T-helper 17 cell (primary cell): ENCODE measurements at regions not wholly inside any gene's neighbourhood (a gene's known extent, or its start where the extent isn't known, plus 50 kb on each side); places are given as distances from the start of the nearest gene placed in this dataset.

Experiments used
- ATAC-seq: fragments of 150-1000 bp; cut with Tn5 transposase; 2 replicates; pipeline ENCODE4 v1.10.0; 2021; ENCODE audit warnings: mild to moderate bottlenecking, moderate library complexity
- DNase-seq, 3 donors: peaks; one replicate each; pipeline versions ENCODE4 v3.0.0 to v3.0.0-alpha.2; 2020 to 2021
- H3K9me3 ChIP-seq: one replicate; pipeline ENCODE4 v1.7.0; 2013; ENCODE audit warnings: low read length, mild to moderate bottlenecking; ENCODE audit not compliant: control insufficient read depth, poor library complexity, severe bottlenecking
- H3K27ac Mint-ChIP-seq: one replicate; pipeline ENCODE4 v1.8.0; 2022; ENCODE audit warnings: mild to moderate bottlenecking, moderate library complexity, mixed read lengths
- H3K27me3 Mint-ChIP-seq: one replicate; pipeline ENCODE4 v1.8.0; 2022; ENCODE audit warnings: mixed read lengths
- H3K36me3 Mint-ChIP-seq: one replicate; pipeline ENCODE4 v1.8.0; 2022; ENCODE audit warnings: low read depth, mixed read lengths
- H3K4me1 Mint-ChIP-seq: one replicate; pipeline ENCODE4 v1.8.0; 2022; ENCODE audit warnings: mild to moderate bottlenecking, mixed read lengths
- H3K4me3 Mint-ChIP-seq: one replicate; pipeline ENCODE4 v1.8.0; 2022; ENCODE audit warnings: mild to moderate bottlenecking, moderate library complexity, mixed read lengths

DNA sequence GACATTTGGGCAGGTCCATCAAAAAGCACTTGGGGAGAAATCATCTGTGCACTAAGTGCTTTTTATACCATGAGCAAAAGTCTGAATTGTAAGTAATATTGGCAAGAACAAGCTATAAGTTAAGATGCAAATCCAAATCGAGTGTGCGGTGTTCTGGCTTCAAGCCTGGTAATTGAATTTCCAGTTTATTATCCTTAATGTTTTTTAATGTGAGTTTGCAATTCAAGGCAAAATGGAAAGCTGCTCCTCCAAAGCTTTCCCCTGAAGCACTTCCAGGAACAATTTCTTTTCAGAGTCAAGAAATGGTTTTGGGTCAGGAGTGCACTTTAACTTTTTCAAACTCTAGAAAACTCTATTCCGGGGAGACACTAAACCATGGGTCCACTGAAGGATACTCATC, 445.7 kb downstream of the TOX3 start:
- H3K4me1 Mint-ChIP-seq, result no peaks in the 10 kb centered on the region
- no peak overlapping the region for H3K27ac Mint-ChIP-seq
- H3K36me3 Mint-ChIP-seq, result no peaks in the 10 kb centered on the region
- H3K9me3 ChIP-seq, result no peaks in the 10 kb centered on the region
- DNase-seq (no peak), ATAC-seq (no peak)
- H3K4me3 Mint-ChIP-seq, result no peak overlapping the region
- no peaks in the 10 kb centered on the region for H3K27me3 Mint-ChIP-seq

DNA sequence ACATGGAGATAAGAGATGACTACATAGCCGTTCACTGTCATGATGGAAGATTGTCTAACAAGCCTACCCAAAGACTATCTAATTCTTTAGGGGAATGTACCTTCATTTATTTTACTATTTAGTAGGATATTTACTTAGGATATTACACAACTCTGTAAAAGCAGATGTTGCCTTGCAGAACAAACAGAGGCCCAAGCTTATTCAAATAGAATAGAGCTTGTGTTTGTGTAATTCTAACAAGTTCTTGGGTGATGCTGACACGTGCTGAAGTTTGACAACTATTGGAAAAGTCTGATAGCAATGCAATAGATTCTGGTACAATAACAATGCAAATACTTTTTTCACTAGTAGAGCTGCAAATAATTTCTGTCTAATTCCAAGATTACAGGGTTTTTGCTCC, 447.6 kb downstream of the TOX3 start:
- no peak for ATAC-seq
- H3K4me3 Mint-ChIP-seq, result no peak overlapping the region
- H3K9me3 ChIP-seq, result no peaks in the 10 kb centered on the region
- no peaks in the 10 kb centered on the region for H3K36me3 Mint-ChIP-seq
- H3K4me1 Mint-ChIP-seq, result no peaks in the 10 kb centered on the region
- no peak overlapping the region for H3K27ac Mint-ChIP-seq
- H3K27me3 Mint-ChIP-seq, result no peaks in the 10 kb centered on the region
- DNase-seq, result no peak

DNA sequence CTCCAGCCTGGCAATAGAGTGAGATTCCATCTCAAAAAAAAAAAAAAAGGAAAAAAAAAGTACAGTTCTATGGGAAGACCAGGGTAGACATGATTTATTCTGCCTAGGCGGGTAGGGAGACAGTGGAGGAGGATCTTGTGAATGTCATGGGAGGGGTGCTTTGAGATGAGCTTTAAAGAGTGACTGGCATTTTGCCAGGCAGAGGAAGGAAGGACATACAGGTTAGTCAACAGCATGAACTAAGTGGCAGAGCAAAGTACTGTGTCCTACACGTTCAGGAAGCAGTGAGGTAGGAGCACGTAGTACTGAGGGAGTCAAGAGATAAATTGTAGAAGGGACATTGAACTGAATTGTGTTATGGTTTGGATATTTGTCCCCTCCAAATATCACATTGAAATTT, 451.5 kb downstream of the TOX3 start:
- H3K27ac Mint-ChIP-seq, result no peak overlapping the region
- no peaks in the 10 kb centered on the region for H3K36me3 Mint-ChIP-seq
- H3K4me3 Mint-ChIP-seq, result no peak overlapping the region
- no peaks in the 10 kb centered on the region for H3K9me3 ChIP-seq
- no peaks in the 10 kb centered on the region for H3K27me3 Mint-ChIP-seq
- ATAC-seq, result no peak
- H3K4me1 Mint-ChIP-seq, result no peaks in the 10 kb centered on the region
- no peak for DNase-seq

DNA sequence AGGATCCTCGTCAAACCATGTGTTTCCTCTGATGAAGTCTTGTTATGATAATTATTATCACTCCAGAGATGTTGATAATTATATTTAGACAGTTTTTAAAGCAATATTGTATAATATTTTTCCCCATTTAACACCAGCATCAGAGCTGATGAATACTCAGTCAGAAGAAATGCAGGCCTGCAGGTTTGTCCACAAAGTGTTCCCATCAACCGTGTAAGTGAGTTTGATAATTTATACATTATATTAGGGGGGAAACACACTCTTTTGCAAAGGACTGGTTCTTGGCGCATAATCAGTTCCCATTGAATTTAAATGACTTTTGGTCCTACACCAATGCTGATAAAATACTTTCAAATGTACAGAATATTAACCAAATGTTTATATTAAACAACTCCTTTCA, 454.8 kb downstream of the TOX3 start:
- Mint-ChIP-seq H3K27me3 (no peaks in the 10 kb centered on the region), H3K4me1 (no peaks in the 10 kb centered on the region), H3K27ac (no peak overlapping the region), H3K36me3 (no peaks in the 10 kb centered on the region), H3K4me3 (no peak overlapping the region)
- no peaks in the 10 kb centered on the region for H3K9me3 ChIP-seq
- no peak for ATAC-seq
- DNase-seq, result no peak

DNA sequence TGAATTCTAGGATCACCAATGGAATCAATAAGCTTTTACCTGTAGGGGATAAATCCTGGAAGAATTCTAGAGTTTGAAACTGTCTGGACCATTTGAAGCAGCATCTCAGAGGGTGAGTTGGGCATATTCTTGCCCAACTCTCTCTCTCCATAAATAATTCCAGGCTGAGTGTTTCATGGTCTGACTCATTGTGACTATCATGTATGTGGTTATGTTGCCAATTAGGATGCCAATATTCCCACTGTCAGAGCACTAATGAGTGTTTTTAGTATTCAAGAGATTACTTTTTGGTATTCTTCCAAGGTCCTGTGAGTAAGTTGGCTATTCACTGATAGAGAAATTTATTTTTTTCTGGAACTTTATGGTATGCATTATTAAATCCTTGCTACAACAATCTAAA, 456.9 kb downstream of the TOX3 start:
- Mint-ChIP-seq H3K4me3 (no peak overlapping the region), H3K4me1 (no peaks in the 10 kb centered on the region), H3K36me3 (no peaks in the 10 kb centered on the region)

DNA sequence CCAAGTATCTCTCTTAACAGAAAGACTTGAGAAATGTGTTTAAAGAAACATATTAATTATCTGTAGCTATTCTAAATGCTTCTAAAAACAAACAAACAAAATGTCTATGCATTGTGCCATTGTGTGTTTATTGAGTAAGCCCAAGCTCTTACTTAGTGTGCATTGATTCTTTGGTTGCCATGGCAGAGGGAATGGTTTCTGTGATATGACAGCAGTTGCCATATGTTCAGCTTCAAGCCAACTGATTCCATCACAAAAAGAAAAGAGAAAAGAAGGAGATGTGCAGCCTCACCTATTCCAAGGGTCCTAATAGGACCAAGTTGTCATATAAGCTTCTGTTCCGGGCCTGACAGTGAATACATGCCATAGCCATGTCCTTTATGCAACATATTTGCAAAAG, 457.5 kb downstream of the TOX3 start:
- no peak overlapping the region for H3K4me3 Mint-ChIP-seq
- ATAC-seq (no peak), DNase-seq (no peak)
- no peak overlapping the region for H3K27ac Mint-ChIP-seq
- H3K4me1 Mint-ChIP-seq, result no peaks in the 10 kb centered on the region
- H3K9me3 ChIP-seq, result no peaks in the 10 kb centered on the region
- no peaks in the 10 kb centered on the region for H3K27me3 Mint-ChIP-seq
- no peaks in the 10 kb centered on the region for H3K36me3 Mint-ChIP-seq

More for the DNA sequence above, 456.9 kb downstream of the TOX3 start:
- ATAC-seq (no peak), DNase-seq (no peak)
- no peaks in the 10 kb centered on the region for H3K27me3 Mint-ChIP-seq
- no peaks in the 10 kb centered on the region for H3K9me3 ChIP-seq
- no peak overlapping the region for H3K27ac Mint-ChIP-seq

DNA sequence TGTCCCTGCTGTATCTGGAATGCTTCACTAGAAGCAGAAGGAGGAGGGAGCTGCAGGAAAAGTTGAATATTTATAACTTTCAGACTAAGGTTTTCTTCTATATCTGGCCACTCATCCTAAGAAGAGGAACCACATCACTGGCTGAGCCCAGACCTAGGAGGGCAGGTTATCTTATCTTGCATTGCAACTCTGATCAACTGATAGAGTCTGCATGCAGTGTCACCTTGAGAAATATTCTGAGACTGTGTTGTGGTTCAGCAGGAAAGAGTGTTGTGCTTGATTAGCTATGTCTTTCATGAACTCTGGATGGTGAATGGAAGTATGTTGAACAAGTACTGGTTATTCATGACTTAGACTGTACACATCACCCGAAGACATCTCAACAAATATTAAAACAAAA, 460.0 kb downstream of the TOX3 start:
- H3K27ac Mint-ChIP-seq, result no peak overlapping the region
- H3K4me1 Mint-ChIP-seq, result no peaks in the 10 kb centered on the region
- no peaks in the 10 kb centered on the region for H3K36me3 Mint-ChIP-seq
- ATAC-seq, result no peak
- H3K9me3 ChIP-seq, result no peaks in the 10 kb centered on the region
- H3K4me3 Mint-ChIP-seq, result no peak overlapping the region
- DNase-seq, result no peak
- no peaks in the 10 kb centered on the region for H3K27me3 Mint-ChIP-seq

DNA sequence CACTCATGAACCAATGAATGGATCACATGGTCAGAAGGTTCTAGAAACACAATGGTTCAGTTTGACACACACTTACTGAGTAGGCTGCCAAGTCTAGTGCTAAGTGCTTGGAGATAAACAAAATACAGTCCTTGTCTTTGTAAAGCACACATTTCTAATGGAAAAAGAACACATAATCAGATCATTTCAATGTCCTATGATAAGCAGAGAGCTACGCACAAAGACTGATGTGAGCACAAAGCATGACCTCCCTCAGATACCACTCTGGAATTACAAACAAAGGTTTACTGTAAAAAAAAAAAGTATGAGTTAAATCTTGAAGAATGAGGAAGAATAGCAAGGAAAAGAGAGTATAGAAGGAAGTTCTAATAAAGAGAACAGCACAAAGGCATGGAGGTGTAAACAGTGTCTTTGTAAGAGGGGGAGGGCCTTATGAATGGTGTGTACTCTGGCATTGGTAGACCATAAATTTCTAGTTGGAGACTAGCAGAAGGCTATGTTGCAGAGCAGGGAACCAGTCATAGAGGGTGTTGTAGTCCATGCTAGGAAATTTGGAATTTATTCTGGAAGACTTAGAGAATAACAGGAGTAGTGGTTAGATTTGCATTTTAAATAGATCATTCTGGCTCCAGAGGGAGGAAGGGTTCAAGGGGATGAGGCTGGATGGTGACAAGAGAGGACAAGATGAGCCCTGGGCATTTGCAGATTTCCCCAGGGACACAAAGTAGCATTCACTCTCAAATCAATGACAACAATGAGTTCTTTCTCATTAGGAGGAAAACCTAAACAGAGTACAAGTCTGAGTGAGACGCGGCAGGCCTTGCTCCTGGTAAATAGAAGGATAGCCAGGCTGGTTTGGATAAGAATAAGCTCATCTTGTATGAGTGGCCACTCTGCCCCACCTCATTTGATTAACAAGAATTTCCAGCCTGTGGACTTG, 468.0 kb downstream of the TOX3 start:
- DNase-seq, result no peak
- Mint-ChIP-seq H3K27me3 (no peaks in the 10 kb centered on the region), H3K27ac (no peak overlapping the region), H3K4me3 (no peak overlapping the region), H3K4me1 (no peaks in the 10 kb centered on the region), H3K36me3 (no peaks in the 10 kb centered on the region)
- ATAC-seq, result no peak
- no peaks in the 10 kb centered on the region for H3K9me3 ChIP-seq

DNA sequence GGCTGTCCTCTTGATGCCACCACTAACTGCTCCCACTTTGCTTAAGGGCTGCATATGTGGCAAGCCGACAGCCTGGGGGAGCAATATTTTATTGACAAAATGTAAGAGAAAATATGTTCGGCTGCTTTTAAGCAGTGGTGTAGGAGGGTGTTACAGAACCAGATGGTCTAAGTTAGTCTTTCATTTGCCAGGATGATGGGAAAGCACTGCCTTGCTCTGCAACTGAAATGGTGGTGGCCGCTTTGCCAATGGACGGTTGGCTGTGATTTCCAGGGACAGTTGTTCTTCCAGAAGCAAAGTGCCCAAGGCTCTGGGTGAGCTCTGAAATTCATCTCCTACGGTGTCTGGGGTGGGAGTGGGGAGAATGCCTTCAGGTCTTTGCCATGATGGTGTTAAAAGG, 469.3 kb downstream of the TOX3 start:
- ATAC-seq (no peak), DNase-seq (no peak)
- H3K9me3 ChIP-seq, result no peaks in the 10 kb centered on the region
- Mint-ChIP-seq H3K4me3 (no peak overlapping the region), H3K27me3 (no peaks in the 10 kb centered on the region), H3K4me1 (no peaks in the 10 kb centered on the region), H3K36me3 (no peaks in the 10 kb centered on the region), H3K27ac (no peak overlapping the region)

DNA sequence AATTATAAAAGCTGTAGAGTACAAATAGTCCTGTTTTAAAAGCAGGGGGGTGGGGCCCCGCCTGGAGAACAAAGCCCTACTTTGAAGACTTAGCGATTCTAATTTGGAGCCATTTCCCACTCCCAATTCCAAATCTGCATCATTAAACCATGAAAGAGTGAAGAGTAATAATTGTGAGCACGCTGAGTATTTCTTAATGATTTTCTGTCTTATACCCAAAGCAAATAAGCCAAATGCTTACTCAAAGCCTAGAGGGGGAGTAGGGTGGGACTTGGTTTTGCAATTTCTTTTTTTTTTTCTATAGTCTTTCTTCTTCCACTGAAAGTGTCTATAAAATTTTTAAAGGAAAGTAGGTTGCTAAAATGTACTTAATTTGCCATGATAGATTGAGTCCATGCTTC, 470.1 kb downstream of the TOX3 start:
- DNase-seq (no peak), ATAC-seq (no peak)
- Mint-ChIP-seq H3K4me3 (no peak overlapping the region), H3K36me3 (no peaks in the 10 kb centered on the region), H3K4me1 (no peaks in the 10 kb centered on the region), H3K27me3 (no peaks in the 10 kb centered on the region), H3K27ac (no peak overlapping the region)
- H3K9me3 ChIP-seq, result no peaks in the 10 kb centered on the region

DNA sequence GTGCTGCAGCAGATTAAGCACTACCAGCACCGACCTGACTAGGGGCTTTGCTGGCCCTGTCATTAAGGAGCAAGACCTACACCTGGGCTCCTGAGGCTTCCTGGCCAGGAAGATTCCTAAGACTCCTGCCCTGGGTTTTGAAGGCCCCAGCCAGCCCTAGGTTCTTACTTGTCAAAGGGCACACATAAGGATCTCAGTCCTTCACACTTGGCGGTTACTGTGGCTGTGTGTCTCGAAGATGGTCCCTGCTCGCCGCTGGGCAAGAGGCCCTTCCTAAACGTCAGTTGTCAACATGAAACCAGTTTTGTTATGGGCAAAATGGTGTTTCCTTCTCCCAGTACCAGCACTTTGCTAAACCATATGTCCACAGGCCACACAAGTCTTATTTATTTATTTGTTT, 470.6 kb downstream of the TOX3 start:
- ATAC-seq (no peak), DNase-seq (no peak)
- no peaks in the 10 kb centered on the region for H3K9me3 ChIP-seq
- no peaks in the 10 kb centered on the region for H3K36me3 Mint-ChIP-seq
- no peak overlapping the region for H3K27ac Mint-ChIP-seq
- H3K27me3 Mint-ChIP-seq, result no peaks in the 10 kb centered on the region
- H3K4me1 Mint-ChIP-seq, result no peaks in the 10 kb centered on the region
- no peak overlapping the region for H3K4me3 Mint-ChIP-seq

DNA sequence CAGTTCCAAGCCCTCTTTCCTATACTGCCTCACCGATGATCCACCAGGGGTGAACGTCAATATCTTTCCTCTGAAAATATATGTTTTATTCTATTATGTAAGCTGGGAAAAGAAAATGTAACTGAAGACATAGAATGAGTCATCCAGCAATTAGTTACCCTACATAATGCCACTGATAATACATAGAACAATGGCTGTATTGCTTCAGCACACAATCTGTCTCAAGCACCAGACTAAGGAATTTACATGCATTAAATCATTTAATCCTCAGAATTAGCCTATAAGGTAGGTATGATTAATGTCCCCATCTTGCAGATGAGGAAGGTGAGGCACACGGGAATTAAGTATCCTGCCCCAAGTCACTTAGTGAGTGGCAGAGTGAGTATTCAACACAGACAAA, 472.8 kb downstream of the TOX3 start:
- ATAC-seq (no peak), DNase-seq (no peak)
- Mint-ChIP-seq H3K27ac (no peak overlapping the region), H3K36me3 (no peaks in the 10 kb centered on the region), H3K27me3 (no peaks in the 10 kb centered on the region), H3K4me1 (no peaks in the 10 kb centered on the region), H3K4me3 (no peak overlapping the region)
- H3K9me3 ChIP-seq, result no peaks in the 10 kb centered on the region

DNA sequence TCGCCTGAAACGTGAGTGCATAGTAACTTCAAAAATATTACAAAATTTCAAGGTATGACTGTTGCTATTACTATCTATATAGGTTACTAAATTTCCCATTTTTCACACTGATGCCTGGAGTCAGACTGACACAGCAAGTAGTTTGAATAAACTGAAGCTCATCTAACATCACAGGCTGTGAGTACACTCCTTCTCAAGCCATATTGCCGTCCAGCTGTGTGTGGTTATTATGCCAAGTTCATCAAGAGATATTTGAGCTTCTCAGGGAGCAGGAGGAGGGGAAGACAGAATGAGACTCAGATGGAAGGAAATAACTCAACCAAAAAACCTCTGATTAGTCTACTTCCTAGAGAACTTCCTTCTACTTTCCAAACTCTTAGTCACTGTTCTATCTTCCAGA, 473.9 kb downstream of the TOX3 start:
- DNase-seq (no peak), ATAC-seq (no peak)
- Mint-ChIP-seq H3K36me3 (no peaks in the 10 kb centered on the region), H3K4me3 (no peak overlapping the region), H3K27me3 (no peaks in the 10 kb centered on the region), H3K27ac (no peak overlapping the region), H3K4me1 (no peaks in the 10 kb centered on the region)
- no peaks in the 10 kb centered on the region for H3K9me3 ChIP-seq

DNA sequence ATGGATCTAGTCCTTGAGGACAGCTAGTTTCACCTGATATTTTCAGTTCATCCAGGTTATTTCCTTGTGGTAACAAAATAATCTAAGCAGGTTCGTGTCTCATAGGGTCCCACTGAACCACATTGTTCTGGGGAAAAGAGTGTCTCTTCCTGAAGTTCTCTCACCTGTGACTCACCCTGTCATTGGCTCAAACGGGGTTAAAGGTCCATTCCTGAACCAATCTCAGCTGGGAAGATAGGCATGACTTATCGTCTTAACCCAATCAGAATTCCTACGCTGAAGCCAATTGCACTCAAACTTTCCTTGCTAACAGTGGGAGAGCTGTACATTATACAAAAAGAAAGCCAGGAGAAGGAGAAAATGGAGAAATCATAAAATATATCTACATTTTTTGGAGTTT, 475.8 kb downstream of the TOX3 start:
- H3K27ac Mint-ChIP-seq, result no peak overlapping the region
- H3K36me3 Mint-ChIP-seq, result no peaks in the 10 kb centered on the region
- ATAC-seq (no peak), DNase-seq (no peak)
- no peaks in the 10 kb centered on the region for H3K27me3 Mint-ChIP-seq
- no peak overlapping the region for H3K4me3 Mint-ChIP-seq
- no peaks in the 10 kb centered on the region for H3K9me3 ChIP-seq
- no peaks in the 10 kb centered on the region for H3K4me1 Mint-ChIP-seq
